ENCODE measurements at regions not wholly inside any gene's neighbourhood (a gene's known extent, or its start where the extent isn't known, plus 50 kb on each side); places are given as distances from the start of the nearest gene placed in this dataset.
"Not testable (repeated sequence)": the region's sequence is repeated elsewhere in the genome, so short reads cannot be mapped to it uniquely, and the experiment has no call there.

- no peak for TF ChIP-seq CTCF (IDR thresholded peaks at IDR 0.05; ENCODE audit: low read depth, low read length, missing control alignments)
- DNase-seq (ENCODE audit: extremely low read depth, low read depth): no peak
These were observed 315.8 kb upstream of the MEIS2 start for GRCh38 chr15:37416103-37416502.

GRCh38 chr15:37425541-37425940, 325.2 kb upstream of the MEIS2 start:
- H3K4me3 ChIP-seq (replicated peaks; ENCODE audit: low read depth, low read length): no peak overlapping the region
- DNase-seq (ENCODE audit: extremely low read depth, low read depth): no peak
- TF ChIP-seq CTCF (IDR thresholded peaks at IDR 0.05; ENCODE audit: low read depth, low read length, missing control alignments): no peak

More at GRCh38 chr15:37416103-37416502, 315.8 kb upstream of the MEIS2 start:
- no peak overlapping the region for H3K4me3 ChIP-seq (replicated peaks; ENCODE audit: low read depth, low read length)

- not testable (repeated sequence) for H3K4me3 ChIP-seq (replicated peaks; ENCODE audit: low read depth, low read length); DNase-seq (ENCODE audit: extremely low read depth, low read depth)
These were observed 327.0 kb upstream of the MEIS2 start for GRCh38 chr15:37427393-37427792.

- TF ChIP-seq CTCF (IDR thresholded peaks at IDR 0.05; ENCODE audit: low read depth, low read length, missing control alignments): no peak
- H3K4me3 ChIP-seq (replicated peaks; ENCODE audit: low read depth, low read length): no peak overlapping the region
- no peak for DNase-seq (ENCODE audit: extremely low read depth, low read depth)
These were observed 346.6 kb upstream of the MEIS2 start for GRCh38 chr15:37446921-37447320.

GRCh38 chr15:37452498-37452897, 352.1 kb upstream of the MEIS2 start:
- H3K4me3 ChIP-seq (replicated peaks; ENCODE audit: low read depth, low read length): no peak overlapping the region
- no peak for TF ChIP-seq CTCF (IDR thresholded peaks at IDR 0.05; ENCODE audit: low read depth, low read length, missing control alignments)
- no peak for DNase-seq (ENCODE audit: extremely low read depth, low read depth)

GRCh38 chr15:37480482-37480881, 380.1 kb upstream of the MEIS2 start:
- no peak for DNase-seq (ENCODE audit: extremely low read depth, low read depth)

GRCh38 chr15:37481126-37481525, 380.8 kb upstream of the MEIS2 start:
- H3K4me3 ChIP-seq (replicated peaks; ENCODE audit: low read depth, low read length): no peak overlapping the region
- no peak for DNase-seq (ENCODE audit: extremely low read depth, low read depth)
- TF ChIP-seq CTCF (IDR thresholded peaks at IDR 0.05; ENCODE audit: low read depth, low read length, missing control alignments): no peak

More at GRCh38 chr15:37480482-37480881, 380.1 kb upstream of the MEIS2 start:
- H3K4me3 ChIP-seq (replicated peaks; ENCODE audit: low read depth, low read length): no peak overlapping the region
- no peak for TF ChIP-seq CTCF (IDR thresholded peaks at IDR 0.05; ENCODE audit: low read depth, low read length, missing control alignments)
